ENCODE measurements at regions not wholly inside any gene's neighbourhood (a gene's known extent, or its start where the extent isn't known, plus 50 kb on each side); places are given as distances from the start of the nearest gene placed in this dataset.
"Not testable (repeated sequence)": the region's sequence is repeated elsewhere in the genome, so short reads cannot be mapped to it uniquely, and the experiment has no call there.

DNA sequence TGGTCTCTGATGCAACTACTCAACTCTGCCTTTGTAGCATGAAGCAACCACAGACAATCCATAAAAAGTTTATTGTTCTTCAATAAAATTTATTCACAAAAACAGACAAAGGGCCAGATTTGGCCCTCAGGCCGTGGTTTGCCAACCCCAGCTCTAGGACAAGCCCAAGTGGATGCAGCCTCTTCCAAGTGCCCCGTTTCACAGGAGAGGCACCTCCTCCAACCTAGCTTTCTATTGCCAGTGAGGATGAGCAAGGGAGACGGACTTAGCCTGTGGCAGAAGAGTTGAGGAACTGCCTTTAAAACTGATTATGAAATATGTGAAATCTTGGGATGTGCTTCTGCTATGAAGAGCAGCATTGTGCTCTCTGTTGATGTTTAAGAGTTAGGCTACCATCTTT, 105.4 kb downstream of the PSMG1 start:
- TF ChIP-seq, protein P1, sequence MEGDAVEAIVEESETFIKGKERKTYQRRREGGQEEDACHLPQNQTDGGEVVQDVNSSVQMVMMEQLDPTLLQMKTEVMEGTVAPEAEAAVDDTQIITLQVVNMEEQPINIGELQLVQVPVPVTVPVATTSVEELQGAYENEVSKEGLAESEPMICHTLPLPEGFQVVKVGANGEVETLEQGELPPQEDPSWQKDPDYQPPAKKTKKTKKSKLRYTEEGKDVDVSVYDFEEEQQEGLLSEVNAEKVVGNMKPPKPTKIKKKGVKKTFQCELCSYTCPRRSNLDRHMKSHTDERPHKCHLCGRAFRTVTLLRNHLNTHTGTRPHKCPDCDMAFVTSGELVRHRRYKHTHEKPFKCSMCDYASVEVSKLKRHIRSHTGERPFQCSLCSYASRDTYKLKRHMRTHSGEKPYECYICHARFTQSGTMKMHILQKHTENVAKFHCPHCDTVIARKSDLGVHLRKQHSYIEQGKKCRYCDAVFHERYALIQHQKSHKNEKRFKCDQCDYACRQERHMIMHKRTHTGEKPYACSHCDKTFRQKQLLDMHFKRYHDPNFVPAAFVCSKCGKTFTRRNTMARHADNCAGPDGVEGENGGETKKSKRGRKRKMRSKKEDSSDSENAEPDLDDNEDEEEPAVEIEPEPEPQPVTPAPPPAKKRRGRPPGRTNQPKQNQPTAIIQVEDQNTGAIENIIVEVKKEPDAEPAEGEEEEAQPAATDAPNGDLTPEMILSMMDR (IDR thresholded peaks at IDR 0.05; ENCODE audit: control extremely low read depth, extremely low read depth, low read depth, missing control alignments) = no peak
- no peak for DNase-seq (ENCODE audit: extremely low spot score)
- CTCF ChIA-PET = no interaction called here

DNA sequence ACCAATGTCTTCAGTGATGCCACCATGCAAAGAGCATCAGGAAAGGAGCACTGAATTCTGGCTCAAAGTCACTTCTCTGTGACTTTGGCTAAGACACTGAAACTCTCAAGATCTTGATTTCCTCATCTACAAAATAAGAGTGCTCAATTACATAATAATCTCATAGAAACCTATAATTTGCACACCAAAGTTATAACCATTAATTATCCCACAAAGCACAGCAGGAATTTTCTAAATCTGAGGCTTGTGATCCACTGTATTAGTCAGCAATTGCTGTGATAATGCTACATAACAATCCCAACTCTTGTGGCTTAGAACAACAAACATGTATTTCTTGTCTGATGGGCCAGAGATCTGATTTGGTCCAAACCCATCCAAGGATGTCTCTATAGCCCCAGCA, 108.7 kb downstream of the PSMG1 start:
- no peak for DNase-seq (ENCODE audit: extremely low spot score)
- CTCF ChIA-PET = no interaction called here
- POLR2A ChIA-PET = no interaction called here
- TF ChIP-seq, protein P1 (IDR thresholded peaks at IDR 0.05; ENCODE audit: control extremely low read depth, extremely low read depth, low read depth, missing control alignments) = no peak

More for the DNA sequence above, 105.4 kb downstream of the PSMG1 start:
- POLR2A ChIA-PET = no interaction called here

GRCh38 chr21:39073717-39074116, 109.5 kb downstream of the PSMG1 start:
- POLR2A ChIA-PET = no interaction called here
- DNase-seq (ENCODE audit: extremely low spot score) = no peak
- CTCF ChIA-PET = interaction anchor here (1.2 kb wide), 1 partner anchor 20 kb away, joined by 3 read pairs; no protein-coding TSS in a partner anchor

DNA sequence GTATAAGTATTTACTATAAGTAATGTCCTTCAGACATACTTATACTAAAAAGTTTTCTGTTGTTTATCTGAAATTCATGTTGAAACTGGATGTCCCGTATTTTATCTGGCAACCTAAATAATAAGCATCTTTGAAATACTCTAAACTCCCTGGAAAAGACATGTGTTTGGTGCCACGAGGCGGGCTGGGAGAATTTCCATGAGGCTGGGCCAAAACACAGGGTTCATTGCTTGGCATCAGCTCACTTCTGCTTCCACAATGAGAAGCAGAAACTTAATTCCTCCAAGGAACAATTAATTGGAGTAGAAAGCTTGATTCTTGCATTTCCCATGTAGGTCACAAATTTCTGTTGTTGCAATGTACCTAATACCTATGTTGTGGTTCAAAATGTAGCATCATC, 110.2 kb downstream of the PSMG1 start:
- TF ChIP-seq, protein P1 (IDR thresholded peaks at IDR 0.05; ENCODE audit: control extremely low read depth, extremely low read depth, low read depth, missing control alignments) = no peak
- DNase-seq (ENCODE audit: extremely low spot score) = no peak
- ChIA-PET POLR2A (no interaction called here), CTCF (interaction anchor here (1.2 kb wide), 1 partner anchor 19 kb away, joined by 3 read pairs; no protein-coding TSS in a partner anchor)

More at GRCh38 chr21:39073717-39074116, 109.5 kb downstream of the PSMG1 start:
- TF ChIP-seq, protein P1 (IDR thresholded peaks at IDR 0.05; ENCODE audit: control extremely low read depth, extremely low read depth, low read depth, missing control alignments) = no peak

DNA sequence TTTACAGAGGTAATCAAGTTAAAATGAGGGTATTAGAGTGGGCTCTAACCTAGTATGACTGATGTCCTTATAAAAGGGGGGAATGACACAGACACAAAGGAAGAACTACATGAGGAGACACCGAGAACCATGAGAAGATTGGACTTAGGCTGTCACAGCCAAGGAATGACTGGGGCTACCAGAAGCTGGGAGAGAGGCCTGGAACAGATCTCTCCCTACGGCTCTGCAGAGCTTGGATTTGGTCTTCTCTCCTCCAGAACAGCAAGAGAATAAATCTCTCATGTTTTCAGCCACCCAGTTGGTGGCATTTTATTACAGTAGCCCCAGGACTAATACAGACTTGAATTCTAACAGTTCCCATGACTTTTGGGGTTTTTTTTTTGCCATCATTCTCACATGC, 110.8 kb downstream of the PSMG1 start:
- TF ChIP-seq, protein P1 (IDR thresholded peaks at IDR 0.05; ENCODE audit: control extremely low read depth, extremely low read depth, low read depth, missing control alignments) = no peak
- no peak for DNase-seq (ENCODE audit: extremely low spot score)
- ChIA-PET CTCF (no interaction called here), POLR2A (no interaction called here)

- POLR2A ChIA-PET = no interaction called here
- CTCF ChIA-PET = no interaction called here
- no peak for DNase-seq (ENCODE audit: extremely low spot score)
- TF ChIP-seq, protein P1 (IDR thresholded peaks at IDR 0.05; ENCODE audit: control extremely low read depth, extremely low read depth, low read depth, missing control alignments) = no peak
Observed at GRCh38 chr21:39071623-39072214, 111.5 kb downstream of the PSMG1 start.

- CTCF ChIA-PET; POLR2A ChIA-PET; DNase-seq (ENCODE audit: extremely low spot score): not testable (repeated sequence)
Observed at GRCh38 chr21:39069856-39070255, 113.4 kb downstream of the PSMG1 start.
